HG03103 (cell line): ENCODE measurements at regions not wholly inside any gene's neighbourhood (a gene's known extent, or its start where the extent isn't known, plus 50 kb on each side); places are given as distances from the start of the nearest gene placed in this dataset.
"Not testable (repeated sequence)": the region's sequence is repeated elsewhere in the genome, so short reads cannot be mapped to it uniquely, and the experiment has no call there.

Experiments
- ATAC-seq: cut with Tn5 transposase; IDR thresholded peaks from one replicate; pipeline ENCODE4 v1.9.1; 2021; ENCODE audit warnings: low read depth; ENCODE audit not compliant: unreplicated experiment

DNA sequence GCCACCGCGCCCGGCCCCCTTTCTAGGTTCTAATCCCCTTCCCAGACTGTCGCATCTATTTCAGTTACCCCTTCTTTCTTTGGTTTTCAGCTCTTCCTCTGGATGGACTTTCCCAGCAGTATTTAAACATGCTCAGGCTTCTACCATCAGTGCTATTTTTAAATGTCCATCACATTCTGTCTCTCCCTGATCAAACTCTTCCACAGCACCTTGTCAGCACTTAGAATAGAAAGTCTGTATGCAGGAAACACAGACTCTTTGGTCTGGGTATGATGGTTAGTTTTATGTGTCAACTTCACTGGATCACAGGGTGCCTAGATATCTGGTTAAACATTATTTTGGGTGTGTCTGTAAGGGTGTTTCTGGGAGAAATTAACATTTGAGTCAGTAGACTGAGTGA, 297.8 kb upstream of the ECI2 start:
- ATAC-seq, result no peak

DNA sequence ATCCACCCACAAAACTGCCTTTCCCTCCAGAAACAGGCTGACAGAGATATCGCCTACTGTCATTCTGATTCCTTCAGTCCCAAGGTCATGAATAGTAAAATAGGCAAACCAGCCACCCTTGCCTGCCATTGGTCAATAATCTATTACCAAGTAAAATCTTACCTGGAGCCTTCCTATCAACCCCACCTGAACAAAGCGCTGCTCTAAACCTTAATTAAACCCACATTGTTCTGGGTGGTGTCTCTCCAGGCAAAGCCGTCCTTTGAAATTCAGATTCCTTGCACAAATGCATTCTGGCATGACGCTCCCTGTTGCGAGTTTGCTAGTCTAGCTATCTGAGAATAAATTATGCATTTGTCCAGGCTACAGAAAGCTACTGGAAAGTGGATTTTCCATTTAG, 291.6 kb upstream of the ECI2 start:
- no peak for ATAC-seq

DNA sequence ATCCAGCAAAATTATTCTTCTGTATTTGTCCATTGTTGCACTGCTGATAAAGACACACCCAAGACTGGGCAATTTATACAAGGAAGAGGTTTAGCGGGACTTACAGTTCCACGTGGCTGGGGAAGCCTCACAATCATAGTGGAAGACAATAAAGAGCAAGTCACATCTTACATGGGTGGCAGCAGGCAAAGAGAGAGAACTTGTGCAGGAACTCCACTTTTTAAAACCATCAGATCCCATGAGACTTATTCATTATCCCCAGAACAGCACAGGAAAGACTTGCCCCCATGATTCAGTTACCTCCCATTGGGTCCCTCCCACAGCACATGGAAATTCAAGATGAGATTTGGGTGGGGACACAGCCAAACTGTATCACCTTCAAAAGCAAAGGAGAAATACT, 286.5 kb upstream of the ECI2 start:
- no peak for ATAC-seq

- ATAC-seq, result no peak
These were observed 284.9 kb upstream of the ECI2 start for GRCh38 chr6:4420160-4420865.

GRCh38 chr6:4415549-4415948, 280.2 kb upstream of the ECI2 start:
- ATAC-seq, result no peak

DNA sequence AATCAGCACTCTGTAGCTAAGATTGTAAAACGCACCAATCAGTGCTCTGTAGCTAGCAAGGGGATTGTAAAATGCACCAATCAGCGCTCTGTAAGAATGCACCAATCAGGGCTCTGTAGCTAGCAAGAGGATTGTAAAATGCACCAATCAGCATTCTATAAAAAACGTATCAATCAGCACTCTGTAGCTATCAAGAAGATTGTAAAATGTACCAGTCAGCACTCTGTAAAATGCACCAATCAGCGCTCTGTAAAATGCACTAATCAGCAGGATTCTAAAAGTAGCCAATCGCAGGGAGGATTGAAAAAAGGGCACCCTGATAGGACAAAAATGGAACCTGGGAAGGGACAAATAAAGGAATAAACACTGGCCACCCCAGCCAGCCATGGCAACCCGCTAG, 278.7 kb upstream of the ECI2 start:
- ATAC-seq, result not testable (repeated sequence)

GRCh38 chr6:4413073-4413472, 277.7 kb upstream of the ECI2 start:
- ATAC-seq, result no peak

DNA sequence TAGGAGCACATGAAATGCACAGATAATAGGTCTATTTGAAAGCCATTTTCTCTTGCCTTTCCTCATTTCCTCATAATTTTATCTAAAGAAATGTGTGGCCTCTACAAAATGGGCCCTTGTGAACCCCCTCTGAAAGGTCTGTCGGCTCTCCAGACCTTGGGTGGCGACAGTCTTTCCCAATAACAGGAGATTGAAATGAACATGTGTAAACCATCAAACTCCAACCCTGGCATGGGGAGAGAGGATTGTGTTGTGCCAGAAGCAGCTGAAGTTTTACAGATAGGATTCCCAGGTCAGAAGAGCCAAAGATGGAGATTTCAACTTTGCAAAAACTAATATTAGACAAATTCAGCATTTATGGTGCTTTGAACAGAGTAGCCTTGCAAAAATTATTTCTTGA, 277.1 kb upstream of the ECI2 start:
- no peak for ATAC-seq

- no peak for ATAC-seq
These were observed 276.7 kb upstream of the ECI2 start for GRCh38 chr6:4412077-4412476.

DNA sequence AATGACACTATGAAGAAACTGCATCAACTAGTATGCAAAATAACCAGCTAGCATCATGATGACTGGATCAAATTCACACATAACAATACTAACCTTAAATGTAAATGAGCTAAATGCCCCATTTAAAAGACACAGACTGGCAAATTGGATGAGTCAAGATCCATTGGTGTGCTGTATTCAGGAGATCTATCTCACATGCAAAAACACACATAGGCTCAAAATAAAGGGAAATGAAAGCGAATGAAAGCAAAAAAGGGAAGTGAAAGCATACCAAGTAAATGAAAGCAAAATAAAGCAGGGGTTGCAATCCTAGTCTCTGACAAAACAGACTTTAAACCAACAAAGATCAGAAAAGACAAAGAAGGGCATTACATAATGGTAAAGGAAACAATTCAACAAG, 272.3 kb upstream of the ECI2 start:
- peak; percentile 90 for ATAC-seq

GRCh38 chr6:4405621-4406212, 270.3 kb upstream of the ECI2 start:
- no peak for ATAC-seq

DNA sequence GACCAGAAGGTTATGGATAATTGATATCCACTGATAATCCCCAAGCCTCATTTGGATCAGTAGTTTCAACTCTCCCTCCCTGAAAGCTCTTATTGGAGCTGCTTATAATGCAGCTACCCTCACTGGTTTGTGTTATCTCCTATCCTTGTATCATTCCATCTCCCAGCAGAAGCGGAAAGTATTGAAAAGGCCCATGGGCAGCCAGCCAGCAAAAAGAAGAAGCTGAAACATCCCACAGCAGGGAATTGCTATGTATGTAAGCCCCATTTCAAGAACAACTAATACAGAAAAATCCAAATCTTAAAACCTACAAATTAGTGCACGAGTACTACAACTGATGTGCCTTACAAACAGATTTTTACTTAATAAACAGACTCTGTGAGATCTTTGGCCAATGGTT, 269.0 kb upstream of the ECI2 start:
- no peak for ATAC-seq

DNA sequence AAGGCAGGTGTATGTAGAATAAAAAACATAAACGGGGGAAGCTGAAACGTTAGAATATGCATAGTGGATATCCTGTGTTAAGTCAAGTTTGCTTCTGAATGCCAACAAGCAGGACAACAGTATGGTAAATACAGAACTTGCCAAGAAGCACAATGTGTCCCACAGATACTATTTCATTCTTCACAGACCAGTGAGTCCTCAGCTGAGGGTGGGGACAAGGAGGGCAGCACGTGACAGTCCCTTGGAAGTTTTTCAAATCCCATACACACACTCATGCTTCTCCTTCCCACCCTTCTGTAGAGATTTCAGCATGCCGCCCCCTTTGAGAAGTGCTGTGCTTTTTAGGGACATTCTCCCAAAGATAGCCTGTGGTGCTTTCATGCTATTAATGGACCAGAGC, 268.5 kb upstream of the ECI2 start:
- ATAC-seq, result no peak

GRCh38 chr6:4403023-4403752, 267.8 kb upstream of the ECI2 start:
- ATAC-seq, result no peak

DNA sequence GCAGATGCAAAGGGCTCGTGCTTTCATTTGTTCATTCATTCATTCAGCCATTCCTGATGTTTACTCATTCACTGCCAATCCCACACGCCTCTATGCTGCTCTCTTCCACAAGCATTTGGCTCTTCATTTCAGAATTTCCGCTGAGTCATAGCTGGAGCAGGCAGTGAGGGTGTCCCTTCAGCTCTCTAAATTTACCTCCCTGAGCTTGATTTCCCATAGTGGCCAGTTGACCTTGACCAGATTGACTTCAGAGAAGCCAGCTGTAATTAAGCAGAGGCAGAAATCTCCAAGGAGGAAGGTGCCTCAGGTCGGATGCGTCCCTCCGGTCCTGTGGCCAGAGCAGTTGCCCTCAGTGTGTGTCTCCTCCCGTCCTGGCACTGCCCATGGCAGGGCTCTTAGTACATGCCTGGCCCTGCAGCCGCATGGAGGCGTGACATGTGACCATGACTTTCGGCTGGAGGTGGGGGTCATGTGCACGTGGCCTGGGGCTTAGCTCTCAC, 267.2 kb upstream of the ECI2 start:
- no peak for ATAC-seq

DNA sequence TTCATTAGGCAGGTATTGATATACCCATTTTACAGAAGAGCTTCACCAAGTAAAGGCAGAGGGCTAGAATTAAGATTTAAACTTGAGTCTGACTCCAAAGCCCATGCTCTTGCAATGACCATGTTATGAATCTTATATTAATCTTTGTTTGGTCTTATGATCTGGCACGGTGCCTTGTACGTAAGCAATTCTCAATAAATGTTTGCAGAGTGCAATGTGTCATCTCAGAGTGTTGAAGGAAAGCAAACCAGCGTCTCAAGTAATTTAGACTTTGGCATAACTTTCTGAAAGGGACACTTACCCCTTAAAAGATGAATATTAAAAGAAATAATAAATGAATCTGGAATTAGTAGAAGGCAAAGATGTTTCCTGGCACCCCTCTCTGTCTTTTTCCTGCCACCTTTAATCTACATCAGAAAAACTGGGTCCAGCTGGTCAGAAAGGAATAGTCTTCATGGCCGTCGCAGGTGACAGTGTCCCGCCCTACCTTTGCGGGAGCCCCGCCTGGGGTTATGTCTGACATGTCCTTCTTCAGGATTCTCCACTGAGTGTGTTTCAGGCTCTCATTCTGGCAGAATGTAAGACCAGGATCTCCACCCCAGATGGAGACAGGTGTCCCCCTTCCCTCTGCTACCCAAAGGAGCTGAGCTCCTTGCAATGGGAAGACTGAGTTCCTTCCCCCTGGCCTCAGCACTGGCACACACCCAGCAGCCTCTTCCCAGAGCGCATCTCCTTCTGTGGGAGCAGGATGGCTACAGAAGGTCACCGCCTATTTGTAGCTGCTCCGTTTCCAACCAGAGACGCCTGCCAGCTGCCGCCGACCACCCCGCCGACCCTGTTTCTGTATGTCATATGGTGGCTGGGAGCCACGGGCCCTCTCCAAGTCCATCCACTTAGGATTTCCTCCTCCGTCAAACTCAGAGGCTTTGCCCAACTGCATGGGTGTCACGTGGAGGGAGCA, 266.3 kb upstream of the ECI2 start:
- no peak for ATAC-seq

DNA sequence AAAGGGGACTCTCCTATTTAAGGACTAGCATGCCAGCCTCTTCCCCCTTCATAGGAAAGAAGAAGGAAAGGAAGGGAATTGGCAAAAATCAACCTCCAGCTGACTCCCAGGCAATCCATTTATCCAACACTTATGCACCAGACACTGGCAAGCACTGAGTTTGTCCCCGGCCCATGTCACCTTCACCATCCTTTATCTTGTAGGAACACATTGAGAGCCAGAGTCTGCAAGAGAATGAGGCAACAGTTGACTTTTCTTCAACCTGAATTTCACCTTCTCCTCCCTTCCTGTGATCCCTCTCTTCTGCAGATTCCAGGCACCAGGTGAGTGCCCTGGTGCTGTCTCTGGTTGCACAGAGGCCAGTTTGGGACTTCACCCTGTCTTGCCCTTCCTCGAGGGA, 264.3 kb upstream of the ECI2 start:
- no peak for ATAC-seq

DNA sequence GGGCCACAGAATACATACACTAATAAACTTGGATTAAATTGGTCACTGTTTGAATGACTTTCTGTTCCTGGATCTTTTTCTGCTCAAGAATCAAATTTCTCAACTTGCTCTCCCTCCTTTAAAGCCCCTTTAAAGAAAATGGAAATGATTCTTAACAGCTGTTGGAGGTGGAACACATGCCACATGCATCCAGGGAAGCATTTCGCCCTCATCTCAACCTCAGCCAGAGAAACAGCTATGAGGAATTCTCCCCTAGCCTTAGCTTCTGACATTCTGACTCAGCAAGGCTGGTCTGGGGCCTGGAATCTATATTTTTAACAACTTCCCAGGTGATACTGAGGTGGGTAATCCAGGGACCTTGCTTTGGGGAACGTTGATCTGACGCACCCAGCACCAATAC, 263.4 kb upstream of the ECI2 start:
- ATAC-seq, result no peak

DNA sequence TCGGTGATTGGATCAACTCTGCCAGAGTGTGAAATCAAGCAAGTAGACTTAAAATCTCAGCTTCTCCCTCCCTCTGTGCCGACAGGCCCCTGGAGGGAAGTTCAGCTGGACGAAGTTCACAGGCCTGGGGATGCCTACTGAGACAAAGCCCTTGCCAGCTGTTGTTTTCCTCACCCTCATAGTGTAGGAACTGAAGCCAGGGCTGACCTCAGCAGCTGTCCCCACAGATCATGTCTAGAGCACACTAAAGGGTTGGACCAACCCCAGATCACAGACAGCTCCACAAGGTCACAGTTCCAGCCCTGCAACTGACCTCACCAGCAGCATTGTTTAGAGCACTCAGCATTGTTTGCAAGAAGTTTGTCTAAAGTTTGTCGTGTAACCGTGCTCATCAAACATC, 261.9 kb upstream of the ECI2 start:
- ATAC-seq, result no peak

DNA sequence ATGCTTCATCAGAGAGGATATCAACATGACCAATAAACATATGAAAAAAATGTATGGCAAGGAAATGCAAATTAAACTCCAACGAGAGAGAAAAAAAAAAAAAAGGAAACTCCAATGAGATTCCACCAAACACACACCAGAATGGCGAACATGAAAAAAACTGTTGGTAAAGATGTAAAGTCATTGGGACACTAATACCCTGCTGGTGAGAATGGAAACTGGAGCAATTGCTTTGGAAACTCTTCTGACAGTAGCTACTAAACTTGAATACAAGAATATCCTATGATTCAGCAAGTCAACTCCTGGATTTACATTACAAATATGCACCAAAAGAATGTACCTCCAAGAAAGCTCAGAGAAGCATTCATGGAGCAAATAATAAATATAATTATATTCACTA, 260.7 kb upstream of the ECI2 start:
- no peak for ATAC-seq

DNA sequence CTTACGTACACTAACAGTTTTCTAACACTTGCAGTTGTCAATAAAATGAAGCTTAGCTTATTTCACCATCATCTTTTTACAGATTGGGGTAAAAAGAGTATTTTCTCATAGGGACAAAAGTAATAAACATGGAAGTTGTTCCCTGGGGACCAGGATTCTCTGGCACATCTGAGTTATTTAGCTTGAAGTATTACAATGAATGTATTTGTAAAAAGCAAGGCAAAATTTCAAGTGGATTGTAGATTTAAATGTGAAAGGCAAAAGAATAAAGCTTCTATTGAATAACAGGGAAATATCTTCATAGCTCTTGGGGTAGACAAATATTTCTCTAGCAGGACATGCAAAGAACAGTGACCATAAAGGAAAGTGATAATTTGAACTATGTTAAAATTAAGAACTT, 260.0 kb upstream of the ECI2 start:
- ATAC-seq, result no peak
